ENCODE measurements at regions not wholly inside any gene's neighbourhood (a gene's known extent, or its start where the extent isn't known, plus 50 kb on each side); places are given as distances from the start of the nearest gene placed in this dataset.
"Not testable (repeated sequence)": the region's sequence is repeated elsewhere in the genome, so short reads cannot be mapped to it uniquely, and the experiment has no call there.

DNA sequence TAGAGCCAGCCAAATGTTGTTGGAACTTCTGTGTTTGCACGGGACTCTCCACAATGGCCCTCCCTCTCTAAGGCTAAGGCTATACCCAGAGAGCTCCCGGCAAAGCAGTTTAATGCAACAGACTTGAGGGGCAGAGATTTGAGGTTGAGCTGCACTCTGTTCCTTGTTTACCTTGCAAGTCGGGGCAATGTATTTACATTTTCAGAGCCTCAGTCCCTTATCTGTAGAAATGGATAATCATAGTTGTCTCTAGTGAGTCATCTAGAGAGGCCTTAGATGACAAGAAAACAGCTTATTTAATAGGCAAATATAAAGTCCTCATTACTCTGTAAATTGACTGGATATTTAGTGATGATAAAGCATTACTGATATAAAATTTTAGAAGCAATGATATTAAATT, 917.7 kb downstream of the MCTP2 start:
- H3K4me3 ChIP-seq (ENCODE audit: control insufficient read depth, low read depth, low read length), result no peak overlapping the region
- no peak for DNase-seq (ENCODE audit: low read depth)
- TF ChIP-seq, protein P1, sequence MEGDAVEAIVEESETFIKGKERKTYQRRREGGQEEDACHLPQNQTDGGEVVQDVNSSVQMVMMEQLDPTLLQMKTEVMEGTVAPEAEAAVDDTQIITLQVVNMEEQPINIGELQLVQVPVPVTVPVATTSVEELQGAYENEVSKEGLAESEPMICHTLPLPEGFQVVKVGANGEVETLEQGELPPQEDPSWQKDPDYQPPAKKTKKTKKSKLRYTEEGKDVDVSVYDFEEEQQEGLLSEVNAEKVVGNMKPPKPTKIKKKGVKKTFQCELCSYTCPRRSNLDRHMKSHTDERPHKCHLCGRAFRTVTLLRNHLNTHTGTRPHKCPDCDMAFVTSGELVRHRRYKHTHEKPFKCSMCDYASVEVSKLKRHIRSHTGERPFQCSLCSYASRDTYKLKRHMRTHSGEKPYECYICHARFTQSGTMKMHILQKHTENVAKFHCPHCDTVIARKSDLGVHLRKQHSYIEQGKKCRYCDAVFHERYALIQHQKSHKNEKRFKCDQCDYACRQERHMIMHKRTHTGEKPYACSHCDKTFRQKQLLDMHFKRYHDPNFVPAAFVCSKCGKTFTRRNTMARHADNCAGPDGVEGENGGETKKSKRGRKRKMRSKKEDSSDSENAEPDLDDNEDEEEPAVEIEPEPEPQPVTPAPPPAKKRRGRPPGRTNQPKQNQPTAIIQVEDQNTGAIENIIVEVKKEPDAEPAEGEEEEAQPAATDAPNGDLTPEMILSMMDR (IDR thresholded peaks at IDR 0.05; ENCODE audit: control insufficient read depth, insufficient read depth, low read depth, low read length, missing control alignments), result no peak

DNA sequence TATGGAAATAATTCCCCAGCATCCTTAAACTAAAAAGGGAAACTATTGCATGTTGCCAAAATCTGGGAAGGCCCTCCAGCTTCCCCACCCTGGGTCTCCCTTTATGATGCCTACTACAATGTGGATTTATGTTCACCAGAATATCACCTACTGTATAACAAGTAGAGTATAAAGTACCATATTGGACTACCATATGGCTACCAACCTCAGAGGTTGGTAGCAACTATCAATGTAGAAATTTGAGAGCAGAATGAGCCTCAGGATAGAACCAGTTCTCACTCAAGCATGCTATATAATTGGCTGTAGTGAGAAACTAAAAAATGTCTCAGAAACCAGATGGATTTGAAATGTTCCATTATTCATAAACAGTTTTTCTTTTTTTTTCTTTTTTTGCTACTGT, 918.4 kb downstream of the MCTP2 start:
- DNase-seq (ENCODE audit: low read depth), result no peak
- TF ChIP-seq, protein P1 (IDR thresholded peaks at IDR 0.05; ENCODE audit: control insufficient read depth, insufficient read depth, low read depth, low read length, missing control alignments), result no peak
- H3K4me3 ChIP-seq (ENCODE audit: control insufficient read depth, low read depth, low read length), result no peak overlapping the region

DNA sequence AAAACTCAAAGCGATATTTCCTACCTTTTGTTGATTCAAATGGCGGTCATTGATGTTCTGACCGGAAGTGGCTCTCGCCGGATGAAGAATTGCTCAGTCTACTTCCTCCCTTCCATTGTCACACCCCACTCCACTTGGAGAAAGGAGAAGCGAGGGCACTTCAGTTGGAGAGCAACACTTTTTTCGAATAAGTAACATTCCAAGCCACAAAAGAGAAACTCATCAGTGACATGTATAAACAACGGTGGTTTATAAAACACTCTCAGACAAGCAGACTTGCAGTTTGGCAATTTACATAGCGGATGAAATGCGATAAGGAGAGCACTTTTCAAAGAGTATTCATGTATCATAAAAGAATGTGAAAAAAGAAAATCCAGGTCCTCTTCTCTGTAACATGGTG, 919.1 kb downstream of the MCTP2 start:
- TF ChIP-seq, protein P1 (IDR thresholded peaks at IDR 0.05; ENCODE audit: control insufficient read depth, insufficient read depth, low read depth, low read length, missing control alignments), result no peak
- no peak overlapping the region for H3K4me3 ChIP-seq (ENCODE audit: control insufficient read depth, low read depth, low read length)
- DNase-seq (ENCODE audit: low read depth), result no peak

DNA sequence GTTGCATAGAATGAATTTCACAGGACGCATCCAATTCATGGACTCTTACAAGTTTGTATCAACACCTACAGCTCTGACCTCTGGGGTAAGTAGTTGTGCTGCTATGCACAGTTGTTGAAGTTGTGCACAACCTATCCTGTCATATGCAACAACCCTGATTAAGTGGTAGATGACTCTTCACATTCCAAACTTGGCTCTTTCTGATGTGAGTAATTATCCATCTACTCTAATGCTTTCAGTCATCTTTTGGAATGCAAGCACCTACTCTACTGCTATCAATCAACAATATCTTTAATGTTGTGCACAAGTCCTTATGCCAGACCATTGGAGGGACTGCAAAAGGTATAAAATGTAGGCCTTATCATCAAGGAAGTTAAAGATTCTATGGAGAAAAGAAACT, 921.4 kb downstream of the MCTP2 start:
- DNase-seq (ENCODE audit: low read depth), result no peak
- H3K4me3 ChIP-seq (ENCODE audit: control insufficient read depth, low read depth, low read length), result no peak overlapping the region
- TF ChIP-seq, protein P1 (IDR thresholded peaks at IDR 0.05; ENCODE audit: control insufficient read depth, insufficient read depth, low read depth, low read length, missing control alignments), result no peak

DNA sequence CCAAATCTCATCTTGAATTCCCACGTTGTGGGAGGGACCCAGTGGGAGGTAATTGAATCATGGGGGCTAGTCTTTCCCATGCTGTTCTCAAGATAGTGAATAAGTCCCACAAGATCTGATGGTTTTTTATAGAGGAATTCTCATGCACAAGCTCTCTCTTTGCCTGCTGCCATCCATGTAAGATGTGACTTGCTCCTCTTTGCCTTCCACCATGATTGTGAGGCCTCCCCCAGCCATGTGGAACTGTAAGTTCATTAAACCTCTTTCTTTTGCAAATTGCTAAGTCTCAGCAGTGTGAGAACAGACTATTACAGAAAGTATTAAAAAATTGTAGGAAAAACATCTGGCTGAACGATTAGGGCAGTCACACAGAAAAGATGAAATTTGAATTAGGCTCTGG, 921.8 kb downstream of the MCTP2 start:
- DNase-seq (ENCODE audit: low read depth); H3K4me3 ChIP-seq (ENCODE audit: control insufficient read depth, low read depth, low read length): not testable (repeated sequence)

DNA sequence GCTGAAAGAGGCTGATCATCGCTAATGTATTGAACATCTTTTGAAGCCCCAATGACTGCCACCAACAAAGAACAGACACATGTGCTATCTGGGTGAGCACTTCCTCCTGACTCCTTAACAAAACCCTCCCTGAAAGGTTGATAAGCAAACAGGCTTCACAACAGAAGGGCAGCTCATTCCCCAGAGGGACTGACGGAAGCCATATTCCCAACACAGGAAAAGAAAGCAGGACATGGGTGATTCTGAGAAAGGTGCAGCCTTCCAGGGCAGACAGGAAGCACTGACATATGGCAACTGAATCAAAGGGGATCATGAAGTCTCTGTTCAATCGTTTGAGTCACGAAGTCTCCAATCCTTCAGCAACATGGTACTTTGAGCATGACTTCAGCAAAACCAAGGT, 929.0 kb downstream of the MCTP2 start:
- DNase-seq (ENCODE audit: low read depth), result no peak
- TF ChIP-seq, protein P1 (IDR thresholded peaks at IDR 0.05; ENCODE audit: control insufficient read depth, insufficient read depth, low read depth, low read length, missing control alignments), result no peak
- no peak overlapping the region for H3K4me3 ChIP-seq (ENCODE audit: control insufficient read depth, low read depth, low read length)

DNA sequence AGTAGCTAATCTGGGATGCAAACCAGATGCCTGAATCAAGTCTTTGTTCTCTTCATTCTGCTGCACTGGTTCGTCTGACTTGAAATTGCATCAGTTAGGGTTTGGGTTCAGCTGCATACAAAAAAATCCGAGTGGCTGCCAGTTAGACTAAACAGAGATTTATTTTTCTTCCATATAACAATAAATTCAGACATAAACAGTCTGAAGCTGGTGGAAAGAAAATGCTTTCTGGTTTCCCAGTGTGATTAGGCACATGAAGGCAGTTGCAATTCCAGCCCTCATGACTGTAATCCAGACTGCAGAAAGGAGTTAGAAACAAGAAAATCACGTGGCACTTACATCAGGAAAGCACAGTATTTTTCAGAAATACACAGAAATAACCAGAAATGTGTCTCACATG, 930.7 kb downstream of the MCTP2 start:
- TF ChIP-seq, protein P1 (IDR thresholded peaks at IDR 0.05; ENCODE audit: control insufficient read depth, insufficient read depth, low read depth, low read length, missing control alignments), result no peak
- H3K4me3 ChIP-seq (ENCODE audit: control insufficient read depth, low read depth, low read length), result no peak overlapping the region
- no peak for DNase-seq (ENCODE audit: low read depth)

Measured in AG09309 (cell line).